HG03066 (cell line): ENCODE measurements at regions not wholly inside any gene's neighbourhood (a gene's known extent, or its start where the extent isn't known, plus 50 kb on each side); places are given as distances from the start of the nearest gene placed in this dataset.

ENCODE experiments used
- ATAC-seq: cut with Tn5 transposase; IDR thresholded peaks from one replicate; pipeline ENCODE4 v1.9.1; 2021; ENCODE audit warnings: low read depth; ENCODE audit not compliant: unreplicated experiment

DNA sequence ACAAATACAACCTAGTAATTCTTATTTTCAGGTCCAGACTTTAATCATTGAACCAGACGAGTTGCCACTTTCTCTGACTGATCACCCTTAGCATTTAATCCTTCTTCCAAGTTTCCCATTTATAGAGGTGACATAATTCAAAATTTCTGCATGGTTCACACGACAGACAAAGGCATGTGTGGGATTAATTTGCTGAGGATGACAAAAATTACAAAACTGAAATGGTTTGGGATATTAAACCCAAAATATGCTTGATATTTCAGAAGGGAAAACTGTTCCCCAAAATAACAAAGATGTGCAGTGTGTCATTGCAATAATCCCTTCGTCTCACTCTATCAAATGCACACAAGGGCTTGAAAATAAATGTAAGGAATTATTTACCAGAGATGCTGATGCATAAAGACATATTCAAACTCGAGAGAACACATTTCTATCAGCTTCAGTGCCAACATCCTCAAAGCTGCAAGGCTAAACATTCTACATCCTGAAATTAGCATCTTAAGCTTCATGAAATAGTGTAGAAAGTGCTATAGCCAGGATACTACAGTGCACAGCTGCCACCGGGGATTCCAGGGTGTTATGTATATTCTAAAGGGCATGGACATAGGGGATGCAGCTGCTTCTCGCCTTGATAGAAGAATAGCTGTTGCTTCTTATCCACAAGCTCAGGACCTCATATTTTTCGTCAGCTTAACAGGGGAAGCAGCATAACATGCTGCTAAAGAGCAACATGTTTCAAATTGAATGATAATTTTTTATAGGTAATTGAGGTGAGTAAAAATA is 198.7 kb upstream of the SLITRK1 start:
- ATAC-seq, result no peak

DNA sequence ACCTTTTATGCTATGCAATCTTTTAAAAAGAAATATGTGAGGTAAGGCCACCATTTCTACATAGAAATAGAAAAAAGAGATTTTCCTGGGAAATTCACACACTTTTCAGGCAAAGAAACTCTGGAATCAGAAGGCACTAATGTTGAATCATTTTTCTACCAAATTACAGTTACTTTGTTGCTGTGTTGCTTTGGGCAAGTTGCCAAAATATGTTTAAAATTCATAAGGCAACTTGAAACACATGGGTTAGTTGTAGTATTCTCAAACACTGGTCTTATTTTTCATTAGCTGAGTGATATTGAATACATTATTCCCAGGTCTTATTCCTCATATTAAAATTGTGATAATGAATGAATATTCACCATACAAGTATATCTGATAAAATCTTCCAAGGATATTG is 195.0 kb upstream of the SLITRK1 start:
- ATAC-seq, result no peak

DNA sequence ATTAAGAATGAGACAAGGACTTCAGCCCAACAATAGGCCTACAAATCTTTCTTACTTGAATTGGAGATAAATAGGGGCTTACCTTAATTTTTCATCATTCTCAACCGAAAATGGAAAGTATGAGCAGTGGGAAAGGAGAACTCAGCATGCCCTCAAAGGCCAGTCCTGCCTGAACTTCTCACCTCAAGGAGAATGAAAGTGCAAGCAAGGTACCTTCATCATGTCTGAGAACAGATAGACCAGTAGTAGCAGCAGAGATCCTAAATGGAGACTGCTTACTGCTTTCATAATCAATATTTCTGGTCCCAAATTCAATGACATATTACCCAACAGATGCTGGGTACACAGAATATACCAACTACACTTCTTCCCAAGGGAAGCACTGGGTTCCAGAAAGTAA is 194.0 kb upstream of the SLITRK1 start:
- no peak for ATAC-seq

DNA sequence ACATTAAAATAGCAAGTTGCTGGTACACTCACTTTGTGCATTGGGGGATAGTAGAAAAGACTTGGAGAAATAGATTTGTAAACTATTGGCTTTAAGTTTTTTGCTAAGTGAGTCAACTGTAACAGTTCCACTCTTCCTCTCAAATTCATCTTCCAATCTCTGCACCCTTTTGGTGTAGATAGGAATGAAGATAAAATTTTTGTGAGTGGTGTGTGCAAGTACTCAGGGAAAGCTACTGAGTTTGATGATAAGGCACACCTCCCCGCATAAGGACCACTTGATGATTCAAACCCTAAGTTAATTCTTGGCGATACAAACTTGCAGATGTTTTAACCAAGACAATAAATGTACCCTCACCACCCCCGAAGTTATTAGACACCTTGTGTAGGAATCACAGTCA is 168.3 kb upstream of the SLITRK1 start:
- no peak for ATAC-seq

DNA sequence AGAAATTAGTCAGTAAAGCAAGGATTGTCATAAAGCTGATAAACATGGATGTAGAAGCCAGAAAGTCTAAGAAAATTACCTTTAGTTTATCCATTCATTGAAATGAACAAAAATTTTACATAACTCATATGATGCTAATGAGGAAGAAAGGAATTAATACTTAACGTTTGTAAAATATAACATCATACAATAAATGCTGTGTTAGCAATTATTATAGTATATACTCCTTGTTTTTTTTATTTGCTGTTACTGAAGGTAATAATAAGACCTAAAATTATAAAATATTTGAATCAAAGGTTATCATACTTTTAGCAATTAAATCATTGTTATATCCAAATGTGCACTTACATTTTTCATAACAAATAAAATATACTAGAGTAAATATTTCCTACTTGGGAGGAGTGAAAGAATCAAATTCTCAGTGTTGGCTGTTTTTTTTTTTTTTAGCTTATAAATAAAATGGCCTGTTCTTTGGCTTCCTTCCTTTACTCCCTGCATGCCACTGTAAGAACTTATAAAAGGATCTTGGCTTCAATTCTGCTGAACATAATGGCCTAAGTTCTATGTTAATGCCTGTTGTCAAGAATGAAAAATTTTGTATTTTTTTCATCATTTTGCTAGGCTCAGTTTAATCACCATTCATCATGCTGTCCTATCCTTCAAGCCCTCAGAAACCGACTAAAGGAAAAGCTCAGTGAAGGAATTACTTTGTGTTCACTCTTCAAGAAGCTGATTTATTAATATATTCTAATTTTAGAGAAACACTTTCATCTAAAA is 167.4 kb upstream of the SLITRK1 start:
- ATAC-seq, result no peak

DNA sequence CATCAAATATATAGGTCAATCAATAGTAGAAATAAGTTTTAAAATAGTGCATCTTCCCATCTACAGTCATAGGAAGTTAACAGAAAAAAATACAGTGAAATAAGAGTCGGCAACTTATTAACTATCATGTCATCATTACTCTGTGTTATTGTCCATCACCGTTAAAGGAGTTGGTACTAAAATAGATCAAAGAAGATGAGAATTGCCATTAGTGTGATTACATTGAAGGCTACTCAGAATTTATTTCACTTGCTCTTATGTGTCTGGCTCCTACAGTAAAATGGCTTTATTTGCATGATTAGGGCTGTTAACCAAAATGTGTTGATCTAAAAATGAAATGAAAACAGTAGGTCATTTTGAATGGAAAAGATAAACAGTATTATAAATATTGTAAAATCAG is 162.5 kb upstream of the SLITRK1 start:
- no peak for ATAC-seq

DNA sequence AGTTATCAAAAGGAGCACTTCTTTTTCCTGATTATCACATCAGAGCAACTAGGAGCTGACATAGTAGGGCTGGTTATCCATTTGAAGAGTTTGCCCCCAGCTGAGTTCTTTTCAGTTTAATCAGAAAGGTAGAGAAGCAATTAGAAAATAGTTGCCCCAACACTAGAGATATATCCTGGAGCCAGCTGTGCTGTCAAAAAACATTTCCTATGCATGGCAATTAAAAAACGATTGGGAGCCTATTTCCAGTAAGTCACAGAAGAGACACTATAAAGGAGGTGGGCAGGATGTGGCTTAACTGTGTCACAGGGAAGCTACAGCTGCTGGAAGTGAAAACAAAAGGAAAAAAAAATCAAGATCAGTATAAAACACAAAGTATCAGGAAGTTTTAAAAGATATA is 155.7 kb upstream of the SLITRK1 start:
- no peak for ATAC-seq

DNA sequence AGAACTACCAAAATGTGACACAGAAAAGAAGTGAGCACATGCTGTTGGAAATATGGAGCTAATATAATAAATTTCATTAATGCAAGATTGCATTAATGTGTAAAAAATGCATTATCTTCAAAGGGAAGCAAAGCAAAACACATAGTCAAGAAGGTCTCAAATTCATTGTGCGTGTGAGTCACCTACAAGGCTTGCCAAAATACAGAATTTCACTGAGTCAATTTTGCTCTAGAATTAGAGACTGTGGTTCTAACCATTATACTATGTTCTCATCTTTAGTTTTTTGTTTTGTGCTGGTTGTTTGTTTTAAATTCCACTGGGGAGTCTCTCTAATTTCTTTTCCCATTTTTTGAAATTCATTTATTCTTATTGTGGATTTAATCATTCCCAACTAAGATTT is 149.8 kb upstream of the SLITRK1 start:
- no peak for ATAC-seq

DNA sequence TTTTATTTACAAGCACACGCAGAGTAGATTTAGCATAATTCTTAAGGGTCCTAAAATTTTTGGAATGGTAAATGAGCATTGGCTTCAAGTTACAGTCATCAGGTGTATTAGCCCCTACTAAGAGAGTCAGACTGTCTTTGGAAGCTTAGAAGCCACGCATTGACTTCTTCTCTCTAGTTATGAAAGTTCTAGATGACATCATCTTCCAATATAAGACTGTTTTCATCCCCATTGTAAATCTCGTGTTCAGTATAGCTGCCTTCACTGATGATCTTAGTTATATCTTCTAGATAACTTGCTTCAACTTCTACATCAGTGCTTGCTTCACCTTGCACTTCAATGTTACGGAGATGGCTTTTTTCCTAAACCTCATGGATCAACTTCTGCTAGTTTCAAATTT is 148.8 kb upstream of the SLITRK1 start:
- ATAC-seq, result no peak

DNA sequence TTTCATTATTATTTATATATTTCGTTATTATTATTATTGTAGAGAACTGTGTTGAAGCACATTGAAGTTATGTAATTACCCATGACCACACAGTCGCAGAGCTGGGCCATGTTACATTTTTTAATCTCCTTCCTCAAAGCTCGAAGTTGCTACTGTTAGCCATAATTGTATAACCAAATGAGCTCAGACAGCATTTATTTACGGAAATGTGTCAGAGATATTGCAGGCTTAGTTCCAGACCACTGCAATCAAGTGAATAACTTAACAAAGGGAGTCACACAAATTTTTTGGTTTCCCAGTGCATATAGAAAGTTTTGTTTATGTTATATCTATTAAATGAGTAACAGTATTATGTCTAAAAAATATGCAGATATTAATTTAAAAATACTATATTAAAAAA is 147.1 kb upstream of the SLITRK1 start:
- no peak for ATAC-seq

DNA sequence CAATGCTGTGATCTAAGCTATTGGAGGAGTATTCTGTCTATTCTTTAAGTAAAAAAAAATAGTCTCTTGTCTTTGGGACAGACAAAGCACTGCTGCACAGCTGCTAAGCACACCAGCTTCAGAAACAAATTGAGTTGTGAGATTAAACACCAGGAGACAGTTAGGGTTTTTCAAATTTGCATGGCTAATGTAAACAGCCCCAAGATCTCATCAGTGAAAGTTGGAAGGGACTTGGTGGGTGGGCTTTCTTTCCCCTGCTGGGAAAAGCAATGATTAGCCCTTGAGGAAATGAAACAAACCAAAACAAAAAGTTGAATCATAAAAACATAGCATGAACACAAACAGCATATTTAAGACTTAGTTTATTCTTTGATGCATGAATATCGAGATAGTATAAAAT is 143.6 kb upstream of the SLITRK1 start:
- no peak for ATAC-seq

DNA sequence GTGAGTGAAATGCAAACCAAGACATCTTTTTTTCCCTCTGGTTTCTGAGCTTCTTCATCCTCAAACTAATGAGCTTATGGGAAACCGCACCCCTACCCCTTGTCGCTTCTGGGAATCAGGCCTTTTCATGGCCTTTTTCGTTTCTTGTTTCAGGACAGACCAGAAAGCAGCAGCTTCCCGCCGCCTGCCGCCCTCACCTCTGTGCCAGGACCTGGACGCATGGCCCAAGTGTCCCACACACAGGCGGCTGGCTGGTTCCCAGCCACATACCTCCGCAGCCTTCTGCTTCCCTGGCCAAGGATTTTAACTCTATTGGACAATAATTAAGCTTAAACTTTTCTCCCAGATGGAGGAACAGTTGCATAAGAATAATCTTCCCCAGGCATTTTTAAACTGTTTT is 114.1 kb upstream of the SLITRK1 start:
- no peak for ATAC-seq

DNA sequence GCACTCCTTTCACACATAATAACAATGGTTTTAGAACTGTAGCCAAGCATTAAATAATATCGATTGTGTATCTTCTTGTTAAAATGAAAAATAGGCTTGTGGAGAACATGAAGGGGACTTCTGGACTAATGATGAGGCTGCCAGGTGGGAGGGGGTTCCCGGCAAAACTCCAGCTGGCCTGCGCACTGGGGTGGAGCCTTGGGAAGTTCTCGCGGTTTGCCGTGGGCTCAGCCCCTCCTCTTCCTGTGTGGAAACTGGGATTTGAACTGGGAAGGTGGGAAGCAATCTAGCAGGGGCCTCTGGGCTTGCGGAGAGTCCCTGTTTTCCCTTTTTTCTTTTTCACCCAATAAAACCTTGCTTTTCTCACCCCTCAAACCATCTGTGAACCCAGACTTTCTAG is 113.7 kb upstream of the SLITRK1 start:
- no peak for ATAC-seq

DNA sequence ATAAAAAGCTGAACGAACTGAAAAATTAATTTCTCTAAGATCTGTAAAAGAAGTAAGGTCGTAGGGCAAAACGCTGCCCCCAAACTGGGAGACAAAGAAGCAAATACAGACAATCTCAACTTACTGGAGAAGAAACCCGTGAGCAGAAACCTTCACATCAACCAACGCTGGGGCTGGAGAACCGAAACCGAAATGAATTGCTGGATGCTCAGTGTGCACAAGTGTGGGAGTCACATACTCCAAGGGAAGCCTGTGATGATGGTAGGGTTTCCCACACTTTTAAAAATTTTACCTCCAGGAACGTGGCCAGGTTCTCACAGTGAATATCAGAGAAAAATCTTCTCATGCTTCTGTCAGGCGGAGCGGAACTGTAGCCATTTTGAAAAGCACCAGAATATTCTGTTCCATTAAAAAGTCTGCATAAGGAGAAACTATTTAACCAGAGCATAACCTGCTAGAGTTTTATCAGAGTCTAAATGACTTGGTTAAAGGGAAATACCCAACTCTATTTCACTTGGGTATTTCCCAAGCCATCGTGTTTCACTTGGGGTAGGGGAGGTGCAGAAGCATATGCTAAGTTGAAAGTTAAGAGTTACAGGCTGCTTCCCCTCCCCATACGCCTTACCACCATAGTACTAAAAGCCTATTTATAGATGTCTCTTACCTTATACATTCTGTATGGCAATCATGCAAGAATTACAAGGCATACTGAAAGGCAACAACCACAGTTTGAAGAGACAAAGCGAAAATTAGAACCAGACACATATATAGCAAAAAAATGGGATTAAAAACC is 110.5 kb upstream of the SLITRK1 start:
- ATAC-seq, result no peak

DNA sequence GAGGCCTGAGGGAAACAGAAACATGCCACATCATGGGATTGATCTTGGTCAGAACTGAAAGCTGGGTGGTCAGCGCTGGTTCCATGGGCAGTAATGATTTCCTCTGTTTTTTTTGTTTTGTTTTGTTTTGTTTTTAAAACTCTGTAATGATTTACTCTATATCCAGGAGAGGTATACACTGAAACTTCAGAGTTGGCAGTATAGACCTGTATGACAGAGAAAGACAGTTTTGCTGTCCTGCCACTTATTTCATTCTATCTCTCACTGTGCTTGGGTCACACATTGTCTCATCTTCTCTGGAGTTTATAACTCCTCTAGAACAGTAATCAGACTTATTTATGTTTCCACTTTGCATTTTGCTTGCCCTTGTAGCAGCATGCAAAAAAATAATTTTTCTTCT is 105.1 kb upstream of the SLITRK1 start:
- no peak for ATAC-seq

DNA sequence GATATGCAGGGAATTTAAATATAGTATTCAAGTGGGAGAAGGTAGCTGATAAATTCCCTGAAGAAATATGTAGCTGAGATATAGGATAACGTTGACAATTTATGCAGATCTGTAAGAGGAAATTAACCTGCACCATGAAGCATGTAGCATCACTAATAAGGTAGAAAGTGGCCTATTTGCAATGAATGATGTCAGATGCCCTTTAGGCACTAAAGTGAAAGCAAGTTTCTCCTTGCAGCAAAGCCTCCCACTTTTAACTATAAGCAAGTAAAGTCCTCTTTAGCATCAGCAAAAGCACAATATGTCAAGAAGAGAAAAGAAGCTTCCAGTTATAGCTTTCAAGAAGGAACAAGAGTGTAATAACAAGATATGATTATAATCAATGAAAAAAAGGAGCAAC is 102.5 kb upstream of the SLITRK1 start:
- ATAC-seq, result no peak

DNA sequence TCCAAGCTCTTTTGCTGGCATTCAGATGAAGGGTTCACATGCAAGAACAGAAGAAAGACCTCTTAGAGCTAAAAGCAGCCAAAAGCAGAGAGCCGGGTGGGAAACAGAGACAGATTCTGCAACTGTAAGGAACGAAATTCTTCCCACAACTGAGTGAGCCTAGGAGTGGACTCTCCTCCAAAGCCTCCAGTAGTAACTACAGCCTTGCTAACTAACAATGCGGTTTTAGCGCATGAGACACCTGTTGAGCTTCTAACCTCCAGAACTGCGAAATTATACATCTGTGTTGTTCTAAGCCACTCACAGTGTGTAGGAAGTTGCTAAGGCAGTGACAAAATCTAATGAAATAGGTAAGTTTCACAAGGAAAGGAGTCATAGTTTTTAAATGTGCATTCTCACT is 98.1 kb upstream of the SLITRK1 start:
- ATAC-seq, result no peak

DNA sequence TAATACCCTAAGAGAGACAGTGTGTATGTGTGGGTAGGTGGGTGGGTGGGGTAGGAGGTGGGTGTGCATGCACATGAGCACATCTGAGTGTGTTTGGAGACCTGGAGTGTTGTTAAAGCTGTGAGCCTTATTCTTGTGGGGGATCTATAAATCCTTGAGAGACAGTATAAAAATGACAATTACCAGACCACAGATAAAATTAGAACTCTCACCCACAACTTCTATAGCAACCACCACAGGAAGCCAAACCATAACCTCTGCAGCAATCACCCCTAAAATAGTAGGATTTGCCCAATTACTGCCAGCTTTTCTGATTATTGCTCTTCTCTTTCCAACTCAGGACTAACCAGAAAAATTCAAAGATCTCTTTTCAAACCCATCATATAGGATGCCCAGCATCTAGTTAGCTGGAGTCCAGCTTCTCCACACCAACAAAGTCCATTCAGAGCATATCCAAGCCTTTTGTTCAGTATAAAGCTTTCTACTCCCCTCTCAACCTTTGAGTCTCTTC is 93.4 kb upstream of the SLITRK1 start:
- ATAC-seq, result no peak

DNA sequence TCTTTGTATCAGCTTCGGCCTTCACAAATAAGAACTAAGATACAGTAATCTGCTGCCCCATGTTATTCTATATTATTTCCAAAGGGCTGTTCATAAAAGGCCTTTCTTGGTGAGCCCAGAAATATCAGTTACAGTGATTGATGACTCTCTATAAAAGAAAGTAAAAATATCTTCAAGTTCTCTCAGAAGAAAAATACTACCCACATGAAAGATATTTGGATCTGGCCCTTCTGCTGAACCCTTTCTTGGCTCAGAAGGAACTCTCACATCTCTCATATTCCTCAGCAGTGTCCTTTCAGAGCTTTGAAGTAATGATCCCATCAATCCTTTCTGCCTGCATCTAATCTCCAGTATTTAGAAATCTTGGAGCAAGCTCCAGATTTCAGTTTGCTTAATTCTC is 76.3 kb upstream of the SLITRK1 start:
- no peak for ATAC-seq

DNA sequence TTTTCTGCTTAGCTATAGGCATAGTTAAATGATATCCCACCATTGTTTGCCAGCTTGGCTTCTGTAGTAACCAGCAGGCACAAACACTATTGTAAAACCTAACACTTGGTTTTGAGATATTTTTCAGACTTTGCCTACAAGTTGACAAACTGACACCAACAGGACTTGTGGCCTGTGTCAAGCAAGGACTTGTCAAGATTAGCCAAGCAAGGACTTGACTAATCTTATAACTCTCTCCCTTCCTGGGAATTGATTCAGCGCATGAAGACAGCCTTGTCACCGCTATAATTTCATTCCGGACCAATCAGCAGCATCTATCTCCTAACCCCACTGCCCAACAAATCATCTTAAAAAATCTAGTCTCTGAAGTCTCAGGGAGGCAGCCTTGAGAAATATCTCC is 72.7 kb upstream of the SLITRK1 start:
- ATAC-seq, result no peak

DNA sequence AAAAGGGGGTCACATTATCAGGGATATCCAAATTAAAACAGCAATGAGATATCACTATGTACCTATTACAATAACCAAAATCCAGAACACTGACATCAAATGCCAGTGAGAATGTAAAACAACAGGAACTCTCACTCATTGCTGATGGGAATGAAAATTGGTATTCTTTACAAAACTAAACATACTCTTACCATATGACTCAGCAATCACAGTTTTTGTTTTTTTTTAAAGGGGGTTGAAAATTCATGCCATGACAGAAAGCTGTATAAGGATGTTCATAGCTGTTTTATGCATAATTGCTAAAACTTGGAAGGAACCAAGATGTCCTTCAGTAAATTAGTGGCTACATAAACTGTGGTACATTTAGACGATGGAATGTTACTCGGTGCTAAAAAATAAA is 71.6 kb upstream of the SLITRK1 start:
- no peak for ATAC-seq
